ENCODE measurements at regions not wholly inside any gene's neighbourhood (a gene's known extent, or its start where the extent isn't known, plus 50 kb on each side); places are given as distances from the start of the nearest gene placed in this dataset.

- H3K4me3 ChIP-seq (replicated peaks; ENCODE audit: low read depth, low read length) = no peak overlapping the region
- TF ChIP-seq CTCF (IDR thresholded peaks at IDR 0.05; ENCODE audit: low read length, missing control alignments) = no peak
Observed at GRCh38 chr1:94674876-94675275, 133.3 kb upstream of the F3 start.

GRCh38 chr1:94672934-94673333 lies 131.4 kb upstream of the F3 start:
- TF ChIP-seq CTCF (IDR thresholded peaks at IDR 0.05; ENCODE audit: low read length, missing control alignments) = no peak
- no peak overlapping the region for H3K4me3 ChIP-seq (replicated peaks; ENCODE audit: low read depth, low read length)
- peak; percentile 32 for DNase-seq (ENCODE audit: low read depth)

More at GRCh38 chr1:94674876-94675275, 133.3 kb upstream of the F3 start:
- no peak for DNase-seq (ENCODE audit: low read depth)

GRCh38 chr1:94672001-94672400 lies 130.4 kb upstream of the F3 start:
- no peak overlapping the region for H3K4me3 ChIP-seq (replicated peaks; ENCODE audit: low read depth, low read length)
- TF ChIP-seq CTCF (IDR thresholded peaks at IDR 0.05; ENCODE audit: low read length, missing control alignments) = no peak
- DNase-seq (ENCODE audit: low read depth) = no peak

GRCh38 chr1:94670273-94670672 lies 128.7 kb upstream of the F3 start:
- DNase-seq (ENCODE audit: low read depth) = no peak
- no peak for TF ChIP-seq CTCF (IDR thresholded peaks at IDR 0.05; ENCODE audit: low read length, missing control alignments)
- no peak overlapping the region for H3K4me3 ChIP-seq (replicated peaks; ENCODE audit: low read depth, low read length)

- DNase-seq (ENCODE audit: low read depth) = no peak
- TF ChIP-seq CTCF (IDR thresholded peaks at IDR 0.05; ENCODE audit: low read length, missing control alignments) = no peak
- H3K4me3 ChIP-seq (replicated peaks; ENCODE audit: low read depth, low read length) = no peak overlapping the region
Observed at GRCh38 chr1:94669198-94669597, 127.6 kb upstream of the F3 start.

- no peak overlapping the region for H3K4me3 ChIP-seq (replicated peaks; ENCODE audit: low read depth, low read length)
- TF ChIP-seq CTCF (IDR thresholded peaks at IDR 0.05; ENCODE audit: low read length, missing control alignments) = no peak
- no peak for DNase-seq (ENCODE audit: low read depth)
Observed at GRCh38 chr1:94668528-94668927, 127.0 kb upstream of the F3 start.

- no peak for DNase-seq (ENCODE audit: low read depth)
- H3K4me3 ChIP-seq (replicated peaks; ENCODE audit: low read depth, low read length) = no peak overlapping the region
- no peak for TF ChIP-seq CTCF (IDR thresholded peaks at IDR 0.05; ENCODE audit: low read length, missing control alignments)
Observed at GRCh38 chr1:94667818-94668217, 126.3 kb upstream of the F3 start.

All from fibroblast of pulmonary artery (primary cell).